GM19397 (cell line): ENCODE measurements at regions not wholly inside any gene's neighbourhood (a gene's known extent, or its start where the extent isn't known, plus 50 kb on each side); places are given as distances from the start of the nearest gene placed in this dataset.
"Not testable (repeated sequence)": the region's sequence is repeated elsewhere in the genome, so short reads cannot be mapped to it uniquely, and the experiment has no call there.

Experiments
- ATAC-seq: cut with Tn5 transposase; IDR thresholded peaks from one replicate; pipeline ENCODE4 v1.9.1; 2021; ENCODE audit warnings: mild to moderate bottlenecking, moderate library complexity; ENCODE audit not compliant: unreplicated experiment

GRCh38 chr2:149773006-149773405 is 185.4 kb upstream of the MMADHC start:
- no peak for ATAC-seq

- no peak for ATAC-seq
These were observed 180.8 kb upstream of the MMADHC start for GRCh38 chr2:149768320-149768799.

- ATAC-seq: no peak
These were observed 180.0 kb upstream of the MMADHC start for GRCh38 chr2:149767516-149767974.

GRCh38 chr2:149766339-149766738 is 178.8 kb upstream of the MMADHC start:
- ATAC-seq: no peak

GRCh38 chr2:149765636-149766035 is 178.1 kb upstream of the MMADHC start:
- ATAC-seq: no peak

GRCh38 chr2:149765003-149765402 is 177.4 kb upstream of the MMADHC start:
- no peak for ATAC-seq

GRCh38 chr2:149763358-149763757 is 175.8 kb upstream of the MMADHC start:
- ATAC-seq: no peak

- no peak for ATAC-seq
These were observed 174.0 kb upstream of the MMADHC start for GRCh38 chr2:149761611-149762010.

GRCh38 chr2:149759382-149759781 is 171.8 kb upstream of the MMADHC start:
- not testable (repeated sequence) for ATAC-seq

- ATAC-seq: not testable (repeated sequence)
These were observed 167.1 kb upstream of the MMADHC start for GRCh38 chr2:149754722-149755121.

- no peak for ATAC-seq
These were observed 159.9 kb upstream of the MMADHC start for GRCh38 chr2:149747456-149747855.

GRCh38 chr2:149745396-149746230 is 158.0 kb upstream of the MMADHC start:
- no peak for ATAC-seq

- no peak for ATAC-seq
These were observed 157.3 kb upstream of the MMADHC start for GRCh38 chr2:149744865-149745264.

GRCh38 chr2:149743842-149744448 is 156.4 kb upstream of the MMADHC start:
- ATAC-seq: no peak

- no peak for ATAC-seq
These were observed 154.1 kb upstream of the MMADHC start for GRCh38 chr2:149741646-149742045.

- ATAC-seq: no peak
These were observed 152.9 kb upstream of the MMADHC start for GRCh38 chr2:149740490-149740889.

- ATAC-seq: no peak
These were observed 152.3 kb upstream of the MMADHC start for GRCh38 chr2:149739883-149740265.

- no peak for ATAC-seq
These were observed 151.8 kb upstream of the MMADHC start for GRCh38 chr2:149739171-149739882.

GRCh38 chr2:149738767-149739166 is 151.2 kb upstream of the MMADHC start:
- ATAC-seq: no peak

- no peak for ATAC-seq
These were observed 150.3 kb upstream of the MMADHC start for GRCh38 chr2:149737896-149738295.

- no peak for ATAC-seq
These were observed 147.8 kb upstream of the MMADHC start for GRCh38 chr2:149735237-149735958.
